Upper lobe of left lung (tissue), 6 donors: ENCODE measurements at regions not wholly inside any gene's neighbourhood (a gene's known extent, or its start where the extent isn't known, plus 50 kb on each side); places are given as distances from the start of the nearest gene placed in this dataset.

Source experiments
- ATAC-seq, 2 donors: fragments of 200-7000 bp; cut with Tn5 transposase; one replicate each; pipeline ENCODE4 v1.9.1; 2022; ENCODE audit warnings: mild to moderate bottlenecking in 2 of 2, moderate library complexity in 2 of 2; ENCODE audit not compliant: low FRiP score in 2 of 2
- DNase-seq, 2 donors: peaks; one replicate each; pipeline ENCODE4 v3.0.0-alpha.2; 2019 to 2020
- H3K27ac ChIP-seq, 4 donors: fragments of 200-600 bp; sonication (generic); one replicate each; pipeline ENCODE4 v1.5.1; 2016 to 2019
- H3K27me3 ChIP-seq, 4 donors: fragments of 200-600 bp; sonication (generic); one replicate each; pipeline ENCODE4 v1.5.1; 2017 to 2019
- H3K36me3 ChIP-seq, 4 donors: fragments of 200-600 bp; sonication (generic); one replicate each; pipeline ENCODE4 v1.5.1; 2016 to 2019
- H3K4me1 ChIP-seq, 4 donors: fragments of 200-600 bp; sonication (generic); one replicate each; pipeline ENCODE4 v1.5.1; 2018 to 2019
- H3K4me3 ChIP-seq, 4 donors: fragments of 200-600 bp; sonication (generic); one replicate each; pipeline ENCODE4 v1.5.1; 2017 to 2019; ENCODE audit warnings: mild to moderate bottlenecking in 2 of 4, moderate library complexity in 1 of 4
- H3K9me3 ChIP-seq, 4 donors: fragments of 200-600 bp; sonication (generic); one replicate each; pipeline ENCODE4 v1.5.1; 2018 to 2019
- EP300 ChIP-seq, 4 donors: sonication (generic); formaldehyde crosslinking; IDR thresholded peaks; one replicate each; pipeline ENCODE4 v1.5.1; 2017; ENCODE audit warnings: antibody characterized with exemption in 4 of 4, control low read depth in 2 of 4
- POLR2A ChIP-seq, 4 donors: fragments of 450-650 bp; IDR thresholded peaks; one replicate each; pipeline ENCODE4 v1.5.1; 2016 to 2017; ENCODE audit warnings: antibody characterized with exemption in 4 of 4, mild to moderate bottlenecking in 2 of 4
- POLR2AphosphoS5 ChIP-seq, 2 donors: sonication (generic); formaldehyde crosslinking; IDR thresholded peaks; one replicate each; pipeline ENCODE4 v1.5.1; 2017; ENCODE audit warnings: antibody characterized with exemption in 2 of 2
- WGBS, 2 donors: methylation state at CpG; one replicate each; pipeline ENCODE4 v1.1.5; 2017 to 2018; 5-methylcytosine and 5-hydroxymethylcytosine counted together
- TF ChIP-seq, protein P1 (sequence below), 6 experiments: fragments of 450-650 bp in 4 of 6; fragments of 200-600 bp in 2 of 6; sonication (generic) in 2 of 6; IDR thresholded peaks; one replicate each; pipeline ENCODE4 v1.5.1; 2016 to 2019; ENCODE audit warnings: antibody characterized with exemption in 6 of 6
- donor health status: DM: no; HTN: no; CAD: no; lungs with moderate emphysema.
- donor health status: DM: no; HTN: yes; CAD: no; lungs with severe emphysema.

DNA sequence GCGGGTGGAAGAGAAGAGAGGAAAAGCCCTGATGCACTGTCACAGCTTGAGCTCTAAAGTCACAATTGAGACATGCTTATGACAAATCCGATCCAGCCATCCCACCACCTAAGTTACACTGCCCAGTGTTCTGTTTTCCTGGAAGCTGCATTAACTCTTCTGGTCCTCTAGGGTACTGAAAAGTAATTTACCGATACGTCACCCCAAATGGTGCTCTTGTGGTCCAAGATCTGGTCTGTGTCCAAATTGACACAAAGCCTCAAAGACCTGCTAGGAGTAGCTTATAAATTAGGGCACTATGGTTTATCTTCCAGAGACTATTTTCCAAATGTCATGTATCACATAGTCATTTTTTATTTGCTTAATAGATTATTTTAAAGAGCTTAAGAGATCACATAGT, 186.7 kb upstream of the ETAA1 start:
- Histone ChIP-seq H3K27ac (no peak overlapping the region), H3K36me3 (no peaks in the 10 kb centered on the region), H3K27me3 (no peaks in the 10 kb centered on the region), H3K4me1 (no peaks in the 10 kb centered on the region), H3K4me3 (no peak overlapping the region), H3K9me3 (no peaks in the 10 kb centered on the region)
- no peak for DNase-seq
- no peak for ATAC-seq
- no peak for TF ChIP-seq EP300 (IDR thresholded peaks at IDR 0.05)
- no peak for TF ChIP-seq POLR2A (IDR thresholded peaks at IDR 0.05)
- TF ChIP-seq, protein P1, sequence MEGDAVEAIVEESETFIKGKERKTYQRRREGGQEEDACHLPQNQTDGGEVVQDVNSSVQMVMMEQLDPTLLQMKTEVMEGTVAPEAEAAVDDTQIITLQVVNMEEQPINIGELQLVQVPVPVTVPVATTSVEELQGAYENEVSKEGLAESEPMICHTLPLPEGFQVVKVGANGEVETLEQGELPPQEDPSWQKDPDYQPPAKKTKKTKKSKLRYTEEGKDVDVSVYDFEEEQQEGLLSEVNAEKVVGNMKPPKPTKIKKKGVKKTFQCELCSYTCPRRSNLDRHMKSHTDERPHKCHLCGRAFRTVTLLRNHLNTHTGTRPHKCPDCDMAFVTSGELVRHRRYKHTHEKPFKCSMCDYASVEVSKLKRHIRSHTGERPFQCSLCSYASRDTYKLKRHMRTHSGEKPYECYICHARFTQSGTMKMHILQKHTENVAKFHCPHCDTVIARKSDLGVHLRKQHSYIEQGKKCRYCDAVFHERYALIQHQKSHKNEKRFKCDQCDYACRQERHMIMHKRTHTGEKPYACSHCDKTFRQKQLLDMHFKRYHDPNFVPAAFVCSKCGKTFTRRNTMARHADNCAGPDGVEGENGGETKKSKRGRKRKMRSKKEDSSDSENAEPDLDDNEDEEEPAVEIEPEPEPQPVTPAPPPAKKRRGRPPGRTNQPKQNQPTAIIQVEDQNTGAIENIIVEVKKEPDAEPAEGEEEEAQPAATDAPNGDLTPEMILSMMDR (IDR thresholded peaks at IDR 0.05), result no peak
- WGBS, 2 donors, result 90 to 96% methylated on average over 4 of the region's 4 CpGs

DNA sequence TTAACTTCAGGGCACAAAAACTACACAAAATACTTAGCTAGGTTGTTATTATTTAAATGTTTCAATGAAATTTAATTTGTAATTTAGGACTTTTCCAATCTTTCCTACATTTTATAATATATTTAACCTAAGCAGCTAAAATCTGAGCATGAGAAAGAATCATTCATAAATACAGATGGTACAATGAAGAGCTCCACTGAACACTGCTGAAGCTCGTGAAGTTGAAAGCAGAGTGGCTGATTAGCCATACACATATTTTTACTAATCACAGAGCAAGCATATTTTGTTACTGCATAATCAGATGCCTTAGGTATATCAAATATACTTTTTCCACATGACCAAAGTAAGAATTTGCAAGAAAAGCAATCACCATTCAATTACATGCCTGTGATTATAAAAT, 184.9 kb upstream of the ETAA1 start:
- DNase-seq, result no peak
- H3K36me3 ChIP-seq, result no peaks in the 10 kb centered on the region
- no peaks in the 10 kb centered on the region for H3K27me3 ChIP-seq
- no peak for TF ChIP-seq POLR2AphosphoS5 (IDR thresholded peaks at IDR 0.05)
- TF ChIP-seq POLR2A (IDR thresholded peaks at IDR 0.05), result no peak
- TF ChIP-seq, protein P1 (IDR thresholded peaks at IDR 0.05), result no peak
- no peak for TF ChIP-seq EP300 (IDR thresholded peaks at IDR 0.05)
- no peak overlapping the region for H3K27ac ChIP-seq
- no peak for ATAC-seq
- no peaks in the 10 kb centered on the region for H3K9me3 ChIP-seq
- WGBS, 2 donors, result 77 to 82% methylated on average over 1 of the region's 1 CpG
- H3K4me1 ChIP-seq, result no peaks in the 10 kb centered on the region
- H3K4me3 ChIP-seq, result no peak overlapping the region

DNA sequence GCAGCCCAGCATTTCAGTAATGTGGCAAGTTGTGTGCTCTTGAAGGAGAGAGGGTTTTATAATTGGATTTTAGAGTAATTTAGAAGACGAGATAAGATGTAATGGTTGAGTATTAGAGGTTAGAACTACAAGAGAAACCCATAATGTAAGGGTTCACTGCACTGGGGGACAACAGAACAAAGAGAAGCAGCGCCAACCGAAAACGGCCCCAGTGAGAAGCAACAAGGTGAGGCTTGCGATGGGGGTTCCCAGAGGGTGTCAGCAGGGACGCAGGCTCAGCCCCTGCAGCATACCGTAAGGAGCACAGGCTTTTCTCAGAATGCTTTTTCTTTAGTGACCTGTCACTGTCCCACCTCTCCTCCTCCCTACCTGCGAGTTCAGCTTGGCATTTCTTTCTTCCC, 183.9 kb upstream of the ETAA1 start:
- H3K36me3 ChIP-seq, result no peaks in the 10 kb centered on the region
- ATAC-seq, result no peak
- 77 to 81% methylated on average over 8 of the region's 8 CpGs for WGBS, 2 donors
- no peaks in the 10 kb centered on the region for H3K27me3 ChIP-seq
- no peaks in the 10 kb centered on the region for H3K9me3 ChIP-seq
- H3K4me1 ChIP-seq, result no peaks in the 10 kb centered on the region
- DNase-seq, result no peak
- no peak overlapping the region for H3K4me3 ChIP-seq
- TF ChIP-seq, protein P1 (IDR thresholded peaks at IDR 0.05), result no peak
- TF ChIP-seq POLR2A (IDR thresholded peaks at IDR 0.05), result no peak
- TF ChIP-seq POLR2AphosphoS5 (IDR thresholded peaks at IDR 0.05), result no peak
- no peak for TF ChIP-seq EP300 (IDR thresholded peaks at IDR 0.05)
- no peak overlapping the region for H3K27ac ChIP-seq

DNA sequence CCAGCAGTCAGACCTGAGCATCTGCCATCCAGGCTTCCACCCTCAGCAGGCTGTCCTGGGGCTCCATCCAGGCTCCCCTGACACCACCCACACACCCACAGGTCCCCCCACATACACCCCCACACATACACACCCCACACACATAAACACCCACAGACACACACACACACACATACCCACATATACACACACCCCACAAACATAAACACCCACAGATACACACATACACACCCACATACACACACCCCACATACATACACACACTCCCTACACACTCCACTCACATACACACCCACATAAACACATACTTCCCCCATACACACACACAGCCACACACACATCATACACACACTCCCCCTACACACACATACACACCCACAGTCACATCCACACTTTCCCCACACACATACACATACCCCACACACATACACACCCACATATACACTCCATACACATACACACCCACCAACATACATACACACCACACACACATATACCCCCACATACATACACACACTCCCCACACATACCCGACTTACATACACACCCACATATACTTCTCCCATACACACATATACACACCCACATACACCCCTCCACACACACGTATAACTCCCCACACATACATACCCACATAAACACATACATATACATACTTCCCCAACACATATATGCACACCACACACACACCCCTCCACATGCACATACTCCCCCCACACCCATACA, 183.3 kb upstream of the ETAA1 start:
- H3K4me3 ChIP-seq, result no peak overlapping the region
- no peaks in the 10 kb centered on the region for H3K4me1 ChIP-seq
- H3K27me3 ChIP-seq, result no peaks in the 10 kb centered on the region
- H3K9me3 ChIP-seq, result no peaks in the 10 kb centered on the region
- H3K36me3 ChIP-seq, result no peaks in the 10 kb centered on the region
- ATAC-seq (peak in 1 of 2 donors; percentile 62), DNase-seq (peak in 1 of 2 donors; percentile 8)
- 92 to 95% methylated on average over 2 of the region's 2 CpGs for WGBS, 2 donors
- TF ChIP-seq EP300 (IDR thresholded peaks at IDR 0.05) (no peak), POLR2A (IDR thresholded peaks at IDR 0.05) (no peak), POLR2AphosphoS5 (IDR thresholded peaks at IDR 0.05) (no peak)
- TF ChIP-seq, protein P1 (IDR thresholded peaks at IDR 0.05), result no peak
- H3K27ac ChIP-seq, result no peak overlapping the region

DNA sequence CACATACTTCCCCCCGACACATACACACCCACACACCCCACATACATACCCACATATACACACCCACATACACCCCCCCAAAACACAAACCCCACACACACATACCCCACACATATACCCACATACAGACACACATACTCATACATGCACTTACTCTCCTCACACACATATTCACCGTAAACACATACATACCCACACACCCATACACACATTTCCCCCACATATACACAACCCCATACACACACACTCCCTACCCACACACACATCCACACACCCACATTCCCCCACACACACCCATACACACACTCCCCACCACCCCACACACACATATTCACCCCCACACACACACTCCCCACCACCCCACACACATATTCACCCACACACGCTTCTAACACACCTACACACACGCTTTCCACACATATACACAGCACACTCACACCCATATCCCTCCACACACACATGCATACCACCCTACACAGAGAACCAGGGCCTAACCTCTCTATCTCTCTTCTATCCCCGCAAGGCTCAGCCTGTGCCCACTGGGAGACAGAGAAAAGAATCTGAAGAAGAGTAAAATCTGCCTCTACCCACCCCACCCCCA, 182.4 kb upstream of the ETAA1 start:
- Histone ChIP-seq H3K27me3 (no peaks in the 10 kb centered on the region), H3K4me1 (no peaks in the 10 kb centered on the region), H3K27ac (no peak overlapping the region), H3K9me3 (no peaks in the 10 kb centered on the region), H3K4me3 (no peak overlapping the region), H3K36me3 (no peaks in the 10 kb centered on the region)
- TF ChIP-seq POLR2AphosphoS5 (IDR thresholded peaks at IDR 0.05), result no peak
- TF ChIP-seq EP300 (IDR thresholded peaks at IDR 0.05), result no peak
- no peak for TF ChIP-seq POLR2A (IDR thresholded peaks at IDR 0.05)
- TF ChIP-seq, protein P1 (IDR thresholded peaks at IDR 0.05), result no peak
- peak in 1 of 2 donors; percentile 45 for ATAC-seq
- 91 to 94% methylated on average over 5 of the region's 5 CpGs for WGBS, 2 donors
- no peak for DNase-seq
